ENCODE measurements at regions not wholly inside any gene's neighbourhood (a gene's known extent, or its start where the extent isn't known, plus 50 kb on each side); places are given as distances from the start of the nearest gene placed in this dataset.

- H3K36me3 ChIP-seq (ENCODE audit: control insufficient read depth in 2 of 2, extremely low read depth in 1 of 2, insufficient read depth in 1 of 2, low read length in 1 of 2) = no peaks in the 10 kb centered on the region
- DNase-seq = no peak
- no peaks in the 10 kb centered on the region for H3K36me3 Mint-ChIP-seq
- peaks cover 11 to 37% (median 25%) of the 10 kb centered on the region in 3 donors for H3K9me3 Mint-ChIP-seq
- H3K4me3 Mint-ChIP-seq = no peak overlapping the region
- WGBS (ENCODE audit: insufficient coverage) = 50% methylated on average over 1 of the region's 1 CpG
- no peaks in the 10 kb centered on the region for H3K27me3 Mint-ChIP-seq
- H3K9me3 ChIP-seq = no peaks in the 10 kb centered on the region
- H3K27me3 ChIP-seq (replicated peaks in 1 of 2; ENCODE audit: control insufficient read depth in 2 of 2, extremely low read depth in 1 of 2, insufficient read depth in 2 of 2, low read length in 1 of 2) = no peaks in the 10 kb centered on the region
- ATAC-seq (replicated peaks in 1 of 4) = no peak
- no peaks in the 10 kb centered on the region for H3K4me1 Mint-ChIP-seq
- no peak overlapping the region for H3K4me3 ChIP-seq (ENCODE audit: control insufficient read depth in 1 of 2, extremely low read depth in 1 of 2, low read length in 1 of 2)
- CTCF ChIA-PET = no interaction called here
- no peaks in the 10 kb centered on the region for H3K4me1 ChIP-seq (ENCODE audit: control insufficient read depth in 1 of 2, extremely low read depth in 1 of 2, insufficient read depth in 2 of 2, low read length in 2 of 2)
- POLR2A ChIA-PET = no interaction called here
- no peak overlapping the region for H3K27ac Mint-ChIP-seq
- no peak overlapping the region for H3K27ac ChIP-seq (ENCODE audit: low read length)
These were observed 503.5 kb downstream of the LRFN5 start for GRCh38 chr14:42110167-42110566.

GRCh38 chr14:42095155-42095554, 488.5 kb downstream of the LRFN5 start:
- H3K27ac Mint-ChIP-seq = no peak overlapping the region
- H3K4me1 ChIP-seq (ENCODE audit: control insufficient read depth in 1 of 2, extremely low read depth in 1 of 2, insufficient read depth in 2 of 2, low read length in 2 of 2) = no peaks in the 10 kb centered on the region
- ChIA-PET CTCF (no interaction called here), POLR2A (no interaction called here)
- no peak overlapping the region for H3K4me3 Mint-ChIP-seq
- H3K9me3 ChIP-seq = no peaks in the 10 kb centered on the region
- H3K36me3 ChIP-seq (ENCODE audit: control insufficient read depth in 2 of 2, extremely low read depth in 1 of 2, insufficient read depth in 1 of 2, low read length in 1 of 2) = no peaks in the 10 kb centered on the region
- H3K27me3 ChIP-seq (replicated peaks in 1 of 2; ENCODE audit: control insufficient read depth in 2 of 2, extremely low read depth in 1 of 2, insufficient read depth in 2 of 2, low read length in 1 of 2) = no peaks in the 10 kb centered on the region
- DNase-seq (no peak), ATAC-seq (replicated peaks in 1 of 4) (no peak)
- H3K27ac ChIP-seq (ENCODE audit: low read length) = no peak overlapping the region
- peaks cover 4 to 14% (median 12%) of the 10 kb centered on the region in 3 donors for H3K9me3 Mint-ChIP-seq
- no peaks in the 10 kb centered on the region for H3K4me1 Mint-ChIP-seq
- no peak overlapping the region for H3K4me3 ChIP-seq (ENCODE audit: control insufficient read depth in 1 of 2, extremely low read depth in 1 of 2, low read length in 1 of 2)
- no peaks in the 10 kb centered on the region for H3K36me3 Mint-ChIP-seq
- no peaks in the 10 kb centered on the region for H3K27me3 Mint-ChIP-seq
- whole genome bisulfite sequencing (ENCODE audit: insufficient coverage) = 100% methylated on average over 1 of the region's 2 CpGs

- no peaks in the 10 kb centered on the region for H3K4me1 Mint-ChIP-seq
- H3K4me3 ChIP-seq (ENCODE audit: control insufficient read depth in 1 of 2, extremely low read depth in 1 of 2, low read length in 1 of 2) = no peak overlapping the region
- POLR2A ChIA-PET = interaction anchor here in 1 of 2 donors (0.8 kb wide), 1 partner anchor 11 kb away, joined by 3 read pairs; no protein-coding TSS in a partner anchor
These were observed 483.4 kb downstream of the LRFN5 start for GRCh38 chr14:42090122-42090521.

GRCh38 chr14:42079911-42080310, 473.2 kb downstream of the LRFN5 start:
- H3K36me3 Mint-ChIP-seq = no peaks in the 10 kb centered on the region
- peaks cover 0 to 4% (median 0%) of the 10 kb centered on the region in 3 donors for H3K9me3 Mint-ChIP-seq
- ChIA-PET POLR2A (interaction anchor here in 1 of 2 donors (0.6 kb wide), 1 partner anchor 90 kb away, joined by 3 read pairs; no protein-coding TSS in a partner anchor), CTCF (no interaction called here)
- H3K4me1 Mint-ChIP-seq = no peaks in the 10 kb centered on the region
- Histone ChIP-seq H3K36me3 (ENCODE audit: control insufficient read depth in 2 of 2, extremely low read depth in 1 of 2, insufficient read depth in 1 of 2, low read length in 1 of 2) (no peaks in the 10 kb centered on the region), H3K9me3 (no peaks in the 10 kb centered on the region), H3K4me3 (ENCODE audit: control insufficient read depth in 1 of 2, extremely low read depth in 1 of 2, low read length in 1 of 2) (no peak overlapping the region), H3K27ac (ENCODE audit: low read length) (no peak overlapping the region), H3K4me1 (ENCODE audit: control insufficient read depth in 1 of 2, extremely low read depth in 1 of 2, insufficient read depth in 2 of 2, low read length in 2 of 2) (no peaks in the 10 kb centered on the region), H3K27me3 (replicated peaks in 1 of 2; ENCODE audit: control insufficient read depth in 2 of 2, extremely low read depth in 1 of 2, insufficient read depth in 2 of 2, low read length in 1 of 2) (no peaks in the 10 kb centered on the region)
- no peak overlapping the region for H3K4me3 Mint-ChIP-seq
- DNase-seq (no peak), ATAC-seq (replicated peaks in 1 of 4) (no peak)
- H3K27me3 Mint-ChIP-seq = no peaks in the 10 kb centered on the region
- no peak overlapping the region for H3K27ac Mint-ChIP-seq

More at GRCh38 chr14:42090122-42090521, 483.4 kb downstream of the LRFN5 start:
- Histone ChIP-seq H3K27ac (ENCODE audit: low read length) (no peak overlapping the region), H3K36me3 (ENCODE audit: control insufficient read depth in 2 of 2, extremely low read depth in 1 of 2, insufficient read depth in 1 of 2, low read length in 1 of 2) (no peaks in the 10 kb centered on the region), H3K4me1 (ENCODE audit: control insufficient read depth in 1 of 2, extremely low read depth in 1 of 2, insufficient read depth in 2 of 2, low read length in 2 of 2) (no peaks in the 10 kb centered on the region), H3K9me3 (no peaks in the 10 kb centered on the region), H3K27me3 (replicated peaks in 1 of 2; ENCODE audit: control insufficient read depth in 2 of 2, extremely low read depth in 1 of 2, insufficient read depth in 2 of 2, low read length in 1 of 2) (no peaks in the 10 kb centered on the region)
- WGBS (ENCODE audit: insufficient coverage) = 100% methylated on average over 1 of the region's 3 CpGs
- Mint-ChIP-seq H3K9me3 (peaks cover 0 to 17% (median 2%) of the 10 kb centered on the region in 3 donors), H3K4me3 (no peak overlapping the region), H3K27ac (no peak overlapping the region), H3K36me3 (no peaks in the 10 kb centered on the region), H3K27me3 (no peaks in the 10 kb centered on the region)
- ATAC-seq (replicated peaks in 1 of 4) = no peak
- no peak for DNase-seq
- CTCF ChIA-PET = no interaction called here

GRCh38 chr14:42078345-42078744, 471.7 kb downstream of the LRFN5 start:
- H3K4me1 ChIP-seq (ENCODE audit: control insufficient read depth in 1 of 2, extremely low read depth in 1 of 2, insufficient read depth in 2 of 2, low read length in 2 of 2) = no peaks in the 10 kb centered on the region
- ChIA-PET CTCF (no interaction called here), POLR2A (no interaction called here)
- no peak overlapping the region for H3K4me3 Mint-ChIP-seq
- whole genome bisulfite sequencing (ENCODE audit: insufficient coverage) = no CpG with 5 or more reads among the region's 2 CpGs
- H3K27ac Mint-ChIP-seq = no peak overlapping the region
- DNase-seq = no peak
- peaks cover 0 to 5% (median 0%) of the 10 kb centered on the region in 3 donors for H3K9me3 Mint-ChIP-seq
- H3K36me3 Mint-ChIP-seq = no peaks in the 10 kb centered on the region
- H3K4me1 Mint-ChIP-seq = no peaks in the 10 kb centered on the region
- H3K9me3 ChIP-seq = no peaks in the 10 kb centered on the region
- no peaks in the 10 kb centered on the region for H3K27me3 ChIP-seq (replicated peaks in 1 of 2; ENCODE audit: control insufficient read depth in 2 of 2, extremely low read depth in 1 of 2, insufficient read depth in 2 of 2, low read length in 1 of 2)
- no peak for ATAC-seq (replicated peaks in 1 of 4)
- H3K27me3 Mint-ChIP-seq = no peaks in the 10 kb centered on the region
- no peak overlapping the region for H3K27ac ChIP-seq (ENCODE audit: low read length)
- H3K36me3 ChIP-seq (ENCODE audit: control insufficient read depth in 2 of 2, extremely low read depth in 1 of 2, insufficient read depth in 1 of 2, low read length in 1 of 2) = no peaks in the 10 kb centered on the region
- H3K4me3 ChIP-seq (ENCODE audit: control insufficient read depth in 1 of 2, extremely low read depth in 1 of 2, low read length in 1 of 2) = no peak overlapping the region

- POLR2A ChIA-PET = no interaction called here
- WGBS (ENCODE audit: insufficient coverage) = no CpG with 5 or more reads among the region's 3 CpGs
These were observed 463.4 kb downstream of the LRFN5 start for GRCh38 chr14:42070031-42070430.

GRCh38 chr14:42057111-42057510, 450.4 kb downstream of the LRFN5 start:
- no peak overlapping the region for H3K4me3 Mint-ChIP-seq
- Histone ChIP-seq H3K27ac (ENCODE audit: low read length) (no peak overlapping the region), H3K27me3 (replicated peaks in 1 of 2; ENCODE audit: control insufficient read depth in 2 of 2, extremely low read depth in 1 of 2, insufficient read depth in 2 of 2, low read length in 1 of 2) (no peaks in the 10 kb centered on the region), H3K36me3 (ENCODE audit: control insufficient read depth in 2 of 2, extremely low read depth in 1 of 2, insufficient read depth in 1 of 2, low read length in 1 of 2) (no peaks in the 10 kb centered on the region), H3K4me1 (ENCODE audit: control insufficient read depth in 1 of 2, extremely low read depth in 1 of 2, insufficient read depth in 2 of 2, low read length in 2 of 2) (no peaks in the 10 kb centered on the region), H3K4me3 (ENCODE audit: control insufficient read depth in 1 of 2, extremely low read depth in 1 of 2, low read length in 1 of 2) (no peak overlapping the region), H3K9me3 (no peaks in the 10 kb centered on the region)
- ChIA-PET POLR2A (no interaction called here), CTCF (no interaction called here)
- H3K27me3 Mint-ChIP-seq = no peaks in the 10 kb centered on the region
- H3K9me3 Mint-ChIP-seq = peaks cover 7 to 14% (median 12%) of the 10 kb centered on the region in 3 donors
- 100% methylated on average over 1 of the region's 2 CpGs for WGBS (ENCODE audit: insufficient coverage)
- H3K36me3 Mint-ChIP-seq = no peaks in the 10 kb centered on the region
- no peak for ATAC-seq (replicated peaks in 1 of 4)
- DNase-seq = no peak
- H3K4me1 Mint-ChIP-seq = no peaks in the 10 kb centered on the region
- H3K27ac Mint-ChIP-seq = no peak overlapping the region

More at GRCh38 chr14:42070031-42070430, 463.4 kb downstream of the LRFN5 start:
- Mint-ChIP-seq H3K9me3 (peaks cover 0 to 21% (median 15%) of the 10 kb centered on the region in 3 donors), H3K4me3 (no peak overlapping the region), H3K4me1 (no peaks in the 10 kb centered on the region), H3K36me3 (no peaks in the 10 kb centered on the region), H3K27me3 (no peaks in the 10 kb centered on the region), H3K27ac (no peak overlapping the region)
- H3K36me3 ChIP-seq (ENCODE audit: control insufficient read depth in 2 of 2, extremely low read depth in 1 of 2, insufficient read depth in 1 of 2, low read length in 1 of 2) = no peaks in the 10 kb centered on the region
- H3K27me3 ChIP-seq (replicated peaks in 1 of 2; ENCODE audit: control insufficient read depth in 2 of 2, extremely low read depth in 1 of 2, insufficient read depth in 2 of 2, low read length in 1 of 2) = no peaks in the 10 kb centered on the region
- H3K27ac ChIP-seq (ENCODE audit: low read length) = no peak overlapping the region
- CTCF ChIA-PET = no interaction called here
- DNase-seq = no peak
- no peaks in the 10 kb centered on the region for H3K9me3 ChIP-seq
- no peaks in the 10 kb centered on the region for H3K4me1 ChIP-seq (ENCODE audit: control insufficient read depth in 1 of 2, extremely low read depth in 1 of 2, insufficient read depth in 2 of 2, low read length in 2 of 2)
- H3K4me3 ChIP-seq (ENCODE audit: control insufficient read depth in 1 of 2, extremely low read depth in 1 of 2, low read length in 1 of 2) = no peak overlapping the region
- ATAC-seq (replicated peaks in 1 of 4) = no peak
